Epithelial cell of esophagus (primary cell): ENCODE measurements at regions not wholly inside any gene's neighbourhood (a gene's known extent, or its start where the extent isn't known, plus 50 kb on each side); places are given as distances from the start of the nearest gene placed in this dataset.
"Not testable (repeated sequence)": the region's sequence is repeated elsewhere in the genome, so short reads cannot be mapped to it uniquely, and the experiment has no call there.

Source experiments
- DNase-seq: peaks from one replicate; pipeline ENCODE4 v3.0.0; 2010; ENCODE audit warnings: low read depth
- H3K4me3 ChIP-seq: 2 replicates; pipeline ENCODE4 v1.5.1; 2011; ENCODE audit warnings: mild to moderate bottlenecking, low read length, control low read depth
- TF ChIP-seq, protein P1 (sequence below): IDR thresholded peaks from 2 replicates; pipeline ENCODE4 v1.5.1; 2011; ENCODE audit warnings: low read depth, mild to moderate bottlenecking, low read length, control low read depth, inconsistent platforms; ENCODE audit not compliant: insufficient read depth; ENCODE audit errors: missing control alignments

DNA sequence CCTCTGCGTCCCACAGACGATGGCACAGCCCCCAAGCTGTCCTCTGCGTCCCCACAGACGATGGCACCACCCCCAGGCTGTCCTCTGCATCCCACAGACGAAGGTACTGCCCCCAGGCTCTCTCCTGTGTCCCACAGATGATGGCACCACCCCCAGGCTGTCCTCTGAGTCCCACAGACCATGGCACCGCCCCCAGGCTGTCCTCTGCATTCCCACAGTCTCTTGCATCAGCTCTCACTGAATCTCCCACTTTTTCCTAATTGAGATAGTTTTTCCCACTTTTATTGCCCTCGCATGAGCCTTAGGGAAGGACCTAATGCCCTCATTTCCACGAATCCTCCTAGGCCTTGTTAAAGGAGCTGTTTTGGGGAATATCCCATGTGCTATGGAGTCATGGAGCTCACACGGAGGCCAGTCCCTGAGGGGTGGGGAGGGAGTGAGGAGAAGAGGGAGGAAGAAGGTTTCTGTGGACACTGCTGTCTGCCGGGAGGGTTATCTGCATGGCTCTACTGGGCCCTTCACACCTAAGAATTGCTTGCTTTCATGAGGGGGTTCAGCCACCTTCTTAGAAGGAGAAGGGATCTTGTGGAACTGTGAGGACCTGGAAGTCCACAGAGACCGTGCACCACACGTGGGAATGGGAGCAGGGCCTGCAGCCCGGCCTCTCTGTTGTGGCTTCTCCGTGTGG lies 58.2 kb upstream of the PTCH1 start:
- DNase-seq = no peak
- no peak overlapping the region for H3K4me3 ChIP-seq
- TF ChIP-seq, protein P1, sequence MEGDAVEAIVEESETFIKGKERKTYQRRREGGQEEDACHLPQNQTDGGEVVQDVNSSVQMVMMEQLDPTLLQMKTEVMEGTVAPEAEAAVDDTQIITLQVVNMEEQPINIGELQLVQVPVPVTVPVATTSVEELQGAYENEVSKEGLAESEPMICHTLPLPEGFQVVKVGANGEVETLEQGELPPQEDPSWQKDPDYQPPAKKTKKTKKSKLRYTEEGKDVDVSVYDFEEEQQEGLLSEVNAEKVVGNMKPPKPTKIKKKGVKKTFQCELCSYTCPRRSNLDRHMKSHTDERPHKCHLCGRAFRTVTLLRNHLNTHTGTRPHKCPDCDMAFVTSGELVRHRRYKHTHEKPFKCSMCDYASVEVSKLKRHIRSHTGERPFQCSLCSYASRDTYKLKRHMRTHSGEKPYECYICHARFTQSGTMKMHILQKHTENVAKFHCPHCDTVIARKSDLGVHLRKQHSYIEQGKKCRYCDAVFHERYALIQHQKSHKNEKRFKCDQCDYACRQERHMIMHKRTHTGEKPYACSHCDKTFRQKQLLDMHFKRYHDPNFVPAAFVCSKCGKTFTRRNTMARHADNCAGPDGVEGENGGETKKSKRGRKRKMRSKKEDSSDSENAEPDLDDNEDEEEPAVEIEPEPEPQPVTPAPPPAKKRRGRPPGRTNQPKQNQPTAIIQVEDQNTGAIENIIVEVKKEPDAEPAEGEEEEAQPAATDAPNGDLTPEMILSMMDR = no peak

- no peak for DNase-seq
- TF ChIP-seq, protein P1 = no peak
- no peak overlapping the region for H3K4me3 ChIP-seq
These were observed 57.4 kb upstream of the PTCH1 start for GRCh38 chr9:95574176-95574575.

DNA sequence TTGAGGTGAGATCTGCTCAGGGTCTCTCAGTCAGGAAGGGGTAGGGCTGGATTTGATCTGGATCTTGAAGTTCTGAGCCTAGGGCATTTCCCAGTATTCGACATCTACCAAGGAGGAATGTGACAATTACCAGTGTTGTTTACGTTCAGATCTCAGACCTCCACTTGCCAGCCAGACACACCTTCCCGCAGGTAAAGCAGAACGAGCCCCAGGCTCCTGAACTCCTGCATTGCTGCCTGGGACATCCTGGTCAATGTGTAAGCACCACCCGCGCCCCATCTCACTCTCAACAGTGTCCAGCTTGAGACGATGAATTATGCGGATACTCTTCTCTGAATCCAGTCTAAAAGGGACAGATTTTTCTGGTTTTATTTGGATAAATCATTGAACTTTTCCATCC lies 56.7 kb upstream of the PTCH1 start:
- no peak overlapping the region for H3K4me3 ChIP-seq
- DNase-seq = no peak
- TF ChIP-seq, protein P1 = no peak

DNA sequence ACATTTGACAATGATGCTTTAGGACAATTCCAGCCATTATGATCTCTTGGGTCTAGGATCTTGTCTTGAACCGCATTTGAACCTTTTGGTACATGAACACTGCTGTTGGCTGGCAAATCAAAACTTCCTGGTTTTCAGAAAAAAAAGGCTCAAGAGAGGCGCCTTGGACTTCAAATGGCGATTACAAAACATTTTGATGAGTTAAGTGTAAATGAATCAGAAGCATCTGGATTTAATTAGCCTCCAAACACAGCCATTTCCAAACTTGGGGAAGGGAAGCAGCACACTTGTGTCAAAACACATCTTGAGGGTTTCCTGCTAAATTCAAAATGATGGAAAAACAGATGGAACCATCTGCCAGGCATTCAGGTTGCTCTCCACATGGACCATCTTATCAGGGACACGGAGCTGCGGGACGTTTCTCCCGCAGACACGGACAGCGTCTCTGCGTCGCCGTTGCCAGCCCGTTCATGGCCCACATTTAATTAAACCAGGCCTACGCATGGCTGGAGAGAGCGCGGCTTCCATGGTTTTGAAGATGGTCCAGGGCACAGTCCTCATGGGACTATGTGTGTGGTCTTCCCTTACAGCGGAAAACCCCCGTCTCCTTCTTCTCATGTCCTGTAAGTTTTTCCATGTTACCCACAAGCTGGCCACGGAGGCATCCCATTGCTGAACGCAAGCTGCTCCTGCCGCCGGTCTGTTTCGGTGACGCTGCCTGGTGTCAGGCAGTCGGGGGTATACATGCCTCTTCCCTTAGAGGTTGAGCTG lies 55.8 kb upstream of the PTCH1 start:
- TF ChIP-seq, protein P1 = no peak
- no peak overlapping the region for H3K4me3 ChIP-seq
- no peak for DNase-seq

DNA sequence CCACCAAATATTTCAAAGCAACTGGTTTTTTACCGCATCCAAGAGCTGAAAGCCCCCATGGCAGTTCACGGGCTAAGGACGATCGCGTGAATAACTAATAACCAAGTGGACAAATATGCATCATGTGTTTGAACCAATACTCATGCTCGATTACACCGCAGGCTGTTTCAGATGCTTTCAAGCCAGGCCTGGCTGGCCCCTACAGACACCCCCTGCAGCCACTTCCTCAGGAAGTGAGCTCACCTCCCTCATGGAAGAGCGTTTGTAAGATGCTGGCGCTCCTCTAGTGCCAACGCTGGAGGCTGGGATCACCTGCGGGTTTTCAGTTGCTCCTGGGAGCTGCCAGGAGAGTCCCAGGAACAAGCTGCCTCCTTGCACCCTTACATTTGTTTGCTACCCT lies 53.9 kb upstream of the PTCH1 start:
- TF ChIP-seq, protein P1 = no peak
- no peak for DNase-seq
- no peak overlapping the region for H3K4me3 ChIP-seq

DNA sequence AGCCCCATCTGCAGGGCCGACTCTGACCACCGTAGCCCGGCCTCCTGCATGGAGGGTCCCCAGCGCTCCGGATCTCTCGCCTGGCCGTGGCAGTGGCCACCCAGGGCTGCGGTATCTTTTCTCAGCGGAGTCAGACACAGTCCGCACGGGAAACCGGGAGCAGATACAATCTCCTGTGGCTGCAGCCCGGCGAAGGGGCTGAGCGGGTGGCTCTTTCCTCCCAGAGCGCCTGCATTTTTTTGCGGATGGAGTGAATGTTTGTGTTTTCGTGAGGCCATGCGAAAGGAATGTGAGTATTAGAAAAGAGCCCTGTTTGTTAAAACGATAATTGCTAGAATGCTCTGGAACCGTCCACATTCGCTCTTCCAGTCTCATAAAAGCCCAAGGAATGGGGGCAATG lies 53.4 kb upstream of the PTCH1 start:
- DNase-seq = no peak
- no peak overlapping the region for H3K4me3 ChIP-seq
- TF ChIP-seq, protein P1 = no peak

DNA sequence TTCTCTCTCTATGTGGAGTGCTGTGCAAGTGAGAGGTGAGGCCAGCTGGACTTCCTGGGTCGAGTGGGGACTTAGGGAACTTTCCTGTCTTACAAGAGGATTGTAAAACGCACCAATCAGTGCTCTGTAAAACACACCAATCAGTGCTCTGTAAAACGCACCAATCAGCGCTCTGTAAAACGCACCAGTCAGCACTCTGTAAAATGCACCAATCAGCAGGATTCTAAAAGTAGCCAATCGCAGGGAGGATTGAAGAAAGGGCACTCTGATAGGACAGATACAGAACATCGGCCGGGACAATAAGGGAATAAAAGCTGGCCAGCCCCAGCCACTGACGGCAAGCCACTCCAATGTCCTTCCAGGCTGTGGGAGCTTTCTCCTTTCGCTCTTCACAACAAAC lies 52.0 kb upstream of the PTCH1 start:
- H3K4me3 ChIP-seq = not testable (repeated sequence)

More for the DNA sequence above, 52.0 kb upstream of the PTCH1 start:
- not testable (repeated sequence) for DNase-seq
